ENCODE measurements at regions not wholly inside any gene's neighbourhood (a gene's known extent, or its start where the extent isn't known, plus 50 kb on each side); places are given as distances from the start of the nearest gene placed in this dataset.
"Not testable (repeated sequence)": the region's sequence is repeated elsewhere in the genome, so short reads cannot be mapped to it uniquely, and the experiment has no call there.

GRCh38 chrX:122625821-122626220 lies 558.3 kb upstream of the GRIA3 start:
- Mint-ChIP-seq H3K4me1 (no peaks in the 10 kb centered on the region), H3K4me3 (no peak overlapping the region), H3K9me3 (peaks cover 0 to 2% (median 0%) of the 10 kb centered on the region in 5 donors), H3K27ac (no peak overlapping the region), H3K27me3 (no peaks in the 10 kb centered on the region), H3K36me3 (no peaks in the 10 kb centered on the region)
- Histone ChIP-seq H3K27me3 (ENCODE audit: insufficient read depth, low read length, poor library complexity, severe bottlenecking) (no peaks in the 10 kb centered on the region), H3K27ac (ENCODE audit: low read depth, low read length) (no peak overlapping the region), H3K36me3 (ENCODE audit: insufficient read depth, low read length) (no peaks in the 10 kb centered on the region), H3K4me1 (ENCODE audit: insufficient read depth, low read length) (no peaks in the 10 kb centered on the region), H3K4me3 (ENCODE audit: low read length) (no peak overlapping the region), H3K9me3 (ENCODE audit: low read length) (no peaks in the 10 kb centered on the region)
- no peak for DNase-seq
- POLR2A ChIA-PET = no interaction called here
- CTCF ChIA-PET = no interaction called here

GRCh38 chrX:122626871-122627270 lies 557.2 kb upstream of the GRIA3 start:
- H3K4me1 ChIP-seq (ENCODE audit: insufficient read depth, low read length) = no peaks in the 10 kb centered on the region
- H3K27me3 ChIP-seq (ENCODE audit: insufficient read depth, low read length, poor library complexity, severe bottlenecking) = no peaks in the 10 kb centered on the region
- no peak for DNase-seq
- ChIA-PET CTCF (no interaction called here), POLR2A (no interaction called here)
- H3K36me3 Mint-ChIP-seq = no peaks in the 10 kb centered on the region
- H3K4me3 Mint-ChIP-seq = no peak overlapping the region
- no peaks in the 10 kb centered on the region for H3K36me3 ChIP-seq (ENCODE audit: insufficient read depth, low read length)
- no peaks in the 10 kb centered on the region for H3K9me3 ChIP-seq (ENCODE audit: low read length)
- no peak overlapping the region for H3K27ac Mint-ChIP-seq
- H3K27me3 Mint-ChIP-seq = no peaks in the 10 kb centered on the region
- H3K27ac ChIP-seq (ENCODE audit: low read depth, low read length) = no peak overlapping the region
- no peak overlapping the region for H3K4me3 ChIP-seq (ENCODE audit: low read length)
- H3K9me3 Mint-ChIP-seq = no peaks in the 10 kb centered on the region
- H3K4me1 Mint-ChIP-seq = no peaks in the 10 kb centered on the region

GRCh38 chrX:122641136-122641535 lies 542.9 kb upstream of the GRIA3 start:
- H3K27me3 Mint-ChIP-seq = no peaks in the 10 kb centered on the region
- H3K36me3 Mint-ChIP-seq = no peaks in the 10 kb centered on the region
- Histone ChIP-seq H3K4me3 (ENCODE audit: low read length) (no peak overlapping the region), H3K27me3 (ENCODE audit: insufficient read depth, low read length, poor library complexity, severe bottlenecking) (no peaks in the 10 kb centered on the region), H3K9me3 (ENCODE audit: low read length) (no peaks in the 10 kb centered on the region), H3K4me1 (ENCODE audit: insufficient read depth, low read length) (no peaks in the 10 kb centered on the region), H3K36me3 (ENCODE audit: insufficient read depth, low read length) (no peaks in the 10 kb centered on the region), H3K27ac (ENCODE audit: low read depth, low read length) (no peak overlapping the region)
- peaks cover 0 to 3% (median 0%) of the 10 kb centered on the region in 5 donors for H3K9me3 Mint-ChIP-seq
- POLR2A ChIA-PET = no interaction called here
- no peak overlapping the region for H3K4me3 Mint-ChIP-seq
- no peak for DNase-seq
- no peaks in the 10 kb centered on the region for H3K4me1 Mint-ChIP-seq
- CTCF ChIA-PET = no interaction called here
- H3K27ac Mint-ChIP-seq = no peak overlapping the region

GRCh38 chrX:122641826-122642225 lies 542.3 kb upstream of the GRIA3 start:
- DNase-seq = no peak
- H3K4me1 ChIP-seq (ENCODE audit: insufficient read depth, low read length) = no peaks in the 10 kb centered on the region
- no peaks in the 10 kb centered on the region for H3K36me3 ChIP-seq (ENCODE audit: insufficient read depth, low read length)
- H3K4me3 ChIP-seq (ENCODE audit: low read length) = no peak overlapping the region
- Mint-ChIP-seq H3K36me3 (no peaks in the 10 kb centered on the region), H3K4me3 (no peak overlapping the region), H3K9me3 (peaks cover 0 to 3% (median 0%) of the 10 kb centered on the region in 5 donors), H3K27me3 (no peaks in the 10 kb centered on the region), H3K27ac (no peak overlapping the region), H3K4me1 (no peaks in the 10 kb centered on the region)
- no peaks in the 10 kb centered on the region for H3K27me3 ChIP-seq (ENCODE audit: insufficient read depth, low read length, poor library complexity, severe bottlenecking)
- H3K9me3 ChIP-seq (ENCODE audit: low read length) = no peaks in the 10 kb centered on the region
- POLR2A ChIA-PET = no interaction called here
- CTCF ChIA-PET = no interaction called here
- H3K27ac ChIP-seq (ENCODE audit: low read depth, low read length) = no peak overlapping the region

- H3K27ac ChIP-seq (ENCODE audit: low read depth, low read length); H3K4me3 ChIP-seq (ENCODE audit: low read length); DNase-seq; H3K4me1 Mint-ChIP-seq; H3K36me3 ChIP-seq (ENCODE audit: insufficient read depth, low read length); H3K4me1 ChIP-seq (ENCODE audit: insufficient read depth, low read length); H3K27ac Mint-ChIP-seq; H3K9me3 ChIP-seq (ENCODE audit: low read length); H3K27me3 ChIP-seq (ENCODE audit: insufficient read depth, low read length, poor library complexity, severe bottlenecking); CTCF ChIA-PET; H3K36me3 Mint-ChIP-seq; H3K27me3 Mint-ChIP-seq; POLR2A ChIA-PET; H3K4me3 Mint-ChIP-seq: not testable (repeated sequence)
- peaks cover 3 to 12% (median 4%) of the 10 kb centered on the region in 5 donors for H3K9me3 Mint-ChIP-seq
These were observed 528.8 kb upstream of the GRIA3 start for GRCh38 chrX:122655256-122655655.

GRCh38 chrX:122666601-122667000 lies 517.5 kb upstream of the GRIA3 start:
- ChIA-PET CTCF (no interaction called here), POLR2A (no interaction called here)
- no peaks in the 10 kb centered on the region for H3K4me1 ChIP-seq (ENCODE audit: insufficient read depth, low read length)
- no peak overlapping the region for H3K27ac Mint-ChIP-seq
- peaks cover 0 to 3% of the 10 kb centered on the region in 2 donors for H3K27me3 Mint-ChIP-seq
- no peak overlapping the region for H3K27ac ChIP-seq (ENCODE audit: low read depth, low read length)
- H3K9me3 Mint-ChIP-seq = peaks cover 0 to 5% (median 2%) of the 10 kb centered on the region in 5 donors
- H3K4me3 Mint-ChIP-seq = no peak overlapping the region
- H3K27me3 ChIP-seq (ENCODE audit: insufficient read depth, low read length, poor library complexity, severe bottlenecking) = no peaks in the 10 kb centered on the region
- H3K4me1 Mint-ChIP-seq = no peaks in the 10 kb centered on the region
- H3K9me3 ChIP-seq (ENCODE audit: low read length) = no peaks in the 10 kb centered on the region
- no peaks in the 10 kb centered on the region for H3K36me3 ChIP-seq (ENCODE audit: insufficient read depth, low read length)
- no peak for DNase-seq
- no peak overlapping the region for H3K4me3 ChIP-seq (ENCODE audit: low read length)
- H3K36me3 Mint-ChIP-seq = no peaks in the 10 kb centered on the region

GRCh38 chrX:122667667-122668066 lies 516.4 kb upstream of the GRIA3 start:
- Histone ChIP-seq H3K4me3 (ENCODE audit: low read length) (no peak overlapping the region), H3K9me3 (ENCODE audit: low read length) (no peaks in the 10 kb centered on the region), H3K4me1 (ENCODE audit: insufficient read depth, low read length) (no peaks in the 10 kb centered on the region), H3K36me3 (ENCODE audit: insufficient read depth, low read length) (no peaks in the 10 kb centered on the region), H3K27me3 (ENCODE audit: insufficient read depth, low read length, poor library complexity, severe bottlenecking) (no peaks in the 10 kb centered on the region), H3K27ac (ENCODE audit: low read depth, low read length) (no peak overlapping the region)
- Mint-ChIP-seq H3K27me3 (peaks cover 0 to 2% of the 10 kb centered on the region in 2 donors), H3K4me1 (no peaks in the 10 kb centered on the region), H3K4me3 (no peak overlapping the region), H3K9me3 (peaks cover 0 to 5% (median 4%) of the 10 kb centered on the region in 5 donors), H3K27ac (no peak overlapping the region), H3K36me3 (no peaks in the 10 kb centered on the region)
- no peak for DNase-seq
- ChIA-PET POLR2A (no interaction called here), CTCF (no interaction called here)

- peaks cover 0 to 2% of the 10 kb centered on the region in 2 donors for H3K27me3 Mint-ChIP-seq
These were observed 480.3 kb upstream of the GRIA3 start for GRCh38 chrX:122703762-122704161.

GRCh38 chrX:122739770-122740169 lies 444.3 kb upstream of the GRIA3 start:
- H3K4me3 Mint-ChIP-seq = no peak overlapping the region
- no peaks in the 10 kb centered on the region for H3K36me3 Mint-ChIP-seq
- POLR2A ChIA-PET = no interaction called here
- DNase-seq = no peak
- Histone ChIP-seq H3K4me1 (ENCODE audit: insufficient read depth, low read length) (no peaks in the 10 kb centered on the region), H3K9me3 (ENCODE audit: low read length) (no peaks in the 10 kb centered on the region), H3K4me3 (ENCODE audit: low read length) (no peak overlapping the region), H3K27ac (ENCODE audit: low read depth, low read length) (no peak overlapping the region), H3K27me3 (ENCODE audit: insufficient read depth, low read length, poor library complexity, severe bottlenecking) (no peaks in the 10 kb centered on the region), H3K36me3 (ENCODE audit: insufficient read depth, low read length) (no peaks in the 10 kb centered on the region)
- H3K4me1 Mint-ChIP-seq = no peaks in the 10 kb centered on the region
- H3K9me3 Mint-ChIP-seq = peaks cover 0 to 2% (median 0%) of the 10 kb centered on the region in 5 donors
- CTCF ChIA-PET = no interaction called here
- H3K27ac Mint-ChIP-seq = no peak overlapping the region
- peaks cover 0 to 1% of the 10 kb centered on the region in 2 donors for H3K27me3 Mint-ChIP-seq

More at GRCh38 chrX:122703762-122704161, 480.3 kb upstream of the GRIA3 start:
- Mint-ChIP-seq H3K27ac (no peak overlapping the region), H3K36me3 (peaks cover 0 to 1% (median 0%) of the 10 kb centered on the region in 3 donors), H3K4me1 (no peaks in the 10 kb centered on the region), H3K9me3 (peaks cover 3 to 12% (median 10%) of the 10 kb centered on the region in 5 donors), H3K4me3 (no peak overlapping the region)
- no peaks in the 10 kb centered on the region for H3K27me3 ChIP-seq (ENCODE audit: insufficient read depth, low read length, poor library complexity, severe bottlenecking)
- POLR2A ChIA-PET = no interaction called here
- CTCF ChIA-PET = no interaction called here
- no peak overlapping the region for H3K4me3 ChIP-seq (ENCODE audit: low read length)
- no peak for DNase-seq
- H3K4me1 ChIP-seq (ENCODE audit: insufficient read depth, low read length) = no peaks in the 10 kb centered on the region
- H3K27ac ChIP-seq (ENCODE audit: low read depth, low read length) = no peak overlapping the region
- H3K9me3 ChIP-seq (ENCODE audit: low read length) = no peaks in the 10 kb centered on the region
- no peaks in the 10 kb centered on the region for H3K36me3 ChIP-seq (ENCODE audit: insufficient read depth, low read length)
